HAP-1 (cell line): ENCODE measurements at regions not wholly inside any gene's neighbourhood (a gene's known extent, or its start where the extent isn't known, plus 50 kb on each side); places are given as distances from the start of the nearest gene placed in this dataset.

Source experiments
- DNase-seq, 2 experiments: peaks; one replicate each; pipeline ENCODE4 v3.0.0-alpha.2; 2016 to 2020; ENCODE audit warnings: low spot score in 2 of 2
- H3K27me3 ChIP-seq: fragments of 250-450 bp; sonication (Bioruptor Pico); 2 replicates; pipeline ENCODE4 v1.5.1; 2020; ENCODE audit warnings: low read depth, mild to moderate bottlenecking, moderate library complexity
- H3K36me3 ChIP-seq: fragments of 250-450 bp; sonication (Bioruptor Pico); replicated peaks from 2 replicates; pipeline ENCODE4 v1.5.1; 2020; ENCODE audit warnings: mild to moderate bottlenecking
- H3K4me1 ChIP-seq: fragments of 250-450 bp; sonication (Bioruptor Pico); 2 replicates; pipeline ENCODE4 v1.5.1; 2020; ENCODE audit warnings: mild to moderate bottlenecking
- H3K4me3 ChIP-seq: fragments of 250-450 bp; sonication (Bioruptor Pico); 2 replicates; pipeline ENCODE4 v1.5.1; 2020; ENCODE audit warnings: mild to moderate bottlenecking, moderate library complexity
- H3K9me3 ChIP-seq: fragments of 250-450 bp; sonication (Bioruptor Pico); 2 replicates; pipeline ENCODE4 v1.5.1; 2020; ENCODE audit warnings: mild to moderate bottlenecking, moderate library complexity
- in situ Hi-C: fragments of 300-500 bp; cut with MboI; formaldehyde crosslinking; loops from 3 replicates; pipeline ENCODE4 v1.14.3; 2020; ENCODE audit warnings: low sequenced_read_pairs, inconsistent platforms, mixed read lengths

GRCh38 chr15:54854667-54855066 is 342.1 kb downstream of the RSL24D1 start:
- in situ Hi-C loops = no loop called here
- no peaks in the 10 kb centered on the region for H3K27me3 ChIP-seq
- no peak for DNase-seq
- H3K9me3 ChIP-seq = no peaks in the 10 kb centered on the region
- no peaks in the 10 kb centered on the region for H3K36me3 ChIP-seq
- no peak overlapping the region for H3K4me3 ChIP-seq
- H3K4me1 ChIP-seq = no peaks in the 10 kb centered on the region

GRCh38 chr15:54850101-54850500 is 346.6 kb downstream of the RSL24D1 start:
- Histone ChIP-seq H3K27me3 (no peaks in the 10 kb centered on the region), H3K9me3 (no peaks in the 10 kb centered on the region), H3K4me1 (no peaks in the 10 kb centered on the region), H3K4me3 (no peak overlapping the region), H3K36me3 (no peaks in the 10 kb centered on the region)
- in situ Hi-C loops = no loop called here
- no peak for DNase-seq

GRCh38 chr15:54843006-54843405 is 353.7 kb downstream of the RSL24D1 start:
- no peaks in the 10 kb centered on the region for H3K36me3 ChIP-seq

GRCh38 chr15:54841701-54842305 is 354.9 kb downstream of the RSL24D1 start:
- Histone ChIP-seq H3K4me3 (no peak overlapping the region), H3K36me3 (no peaks in the 10 kb centered on the region), H3K27me3 (no peaks in the 10 kb centered on the region; the same call in 1 of the 2 replicates), H3K4me1 (no peaks in the 10 kb centered on the region), H3K9me3 (no peaks in the 10 kb centered on the region)
- DNase-seq = no peak
- in situ Hi-C loops = no loop called here

More at GRCh38 chr15:54843006-54843405, 353.7 kb downstream of the RSL24D1 start:
- in situ Hi-C loops = no loop called here
- H3K4me3 ChIP-seq = no peak overlapping the region
- no peaks in the 10 kb centered on the region for H3K4me1 ChIP-seq
- H3K27me3 ChIP-seq = no peaks in the 10 kb centered on the region; the same call in 1 of the 2 replicates
- no peaks in the 10 kb centered on the region for H3K9me3 ChIP-seq
- no peak for DNase-seq

- no peak for DNase-seq
- no peak overlapping the region for H3K4me3 ChIP-seq
- in situ Hi-C loops = no loop called here
- no peaks in the 10 kb centered on the region; the same call in 1 of the 2 replicates for H3K27me3 ChIP-seq
- H3K36me3 ChIP-seq = no peaks in the 10 kb centered on the region
- no peaks in the 10 kb centered on the region for H3K4me1 ChIP-seq
- no peaks in the 10 kb centered on the region for H3K9me3 ChIP-seq
Measured at GRCh38 chr15:54840621-54841398, 355.9 kb downstream of the RSL24D1 start.

- no peak for DNase-seq
- H3K9me3 ChIP-seq = no peaks in the 10 kb centered on the region
- in situ Hi-C loops = no loop called here
- H3K27me3 ChIP-seq = no peaks in the 10 kb centered on the region; the same call in 1 of the 2 replicates
- H3K4me3 ChIP-seq = no peak overlapping the region
- H3K36me3 ChIP-seq = no peaks in the 10 kb centered on the region
- no peaks in the 10 kb centered on the region for H3K4me1 ChIP-seq
Measured at GRCh38 chr15:54839379-54839778, 357.4 kb downstream of the RSL24D1 start.

GRCh38 chr15:54836052-54836795 is 360.5 kb downstream of the RSL24D1 start:
- no peak overlapping the region for H3K4me3 ChIP-seq
- no peak for DNase-seq
- no peaks in the 10 kb centered on the region for H3K27me3 ChIP-seq
- in situ Hi-C loops = no loop called here
- H3K36me3 ChIP-seq = no peaks in the 10 kb centered on the region
- no peaks in the 10 kb centered on the region for H3K9me3 ChIP-seq
- no peaks in the 10 kb centered on the region for H3K4me1 ChIP-seq

GRCh38 chr15:54829821-54830220 is 366.9 kb downstream of the RSL24D1 start:
- no peaks in the 10 kb centered on the region for H3K36me3 ChIP-seq
- in situ Hi-C loops = no loop called here
- DNase-seq = no peak
- H3K4me1 ChIP-seq = no peaks in the 10 kb centered on the region
- H3K9me3 ChIP-seq = no peaks in the 10 kb centered on the region
- H3K27me3 ChIP-seq = no peaks in the 10 kb centered on the region
- H3K4me3 ChIP-seq = no peak overlapping the region

GRCh38 chr15:54820811-54821210 is 375.9 kb downstream of the RSL24D1 start:
- no peak overlapping the region for H3K4me3 ChIP-seq
- no peaks in the 10 kb centered on the region for H3K36me3 ChIP-seq
- DNase-seq = no peak
- no peaks in the 10 kb centered on the region for H3K9me3 ChIP-seq
- H3K27me3 ChIP-seq = no peaks in the 10 kb centered on the region
- H3K4me1 ChIP-seq = no peaks in the 10 kb centered on the region
- in situ Hi-C loops = no loop called here

- Histone ChIP-seq H3K4me1 (no peaks in the 10 kb centered on the region), H3K36me3 (no peaks in the 10 kb centered on the region), H3K9me3 (no peaks in the 10 kb centered on the region), H3K4me3 (no peak overlapping the region), H3K27me3 (no peaks in the 10 kb centered on the region)
- DNase-seq = no peak
- in situ Hi-C loops = no loop called here
Measured at GRCh38 chr15:54820098-54820497, 376.6 kb downstream of the RSL24D1 start.

GRCh38 chr15:54816401-54816800 is 380.3 kb downstream of the RSL24D1 start:
- no peaks in the 10 kb centered on the region for H3K4me1 ChIP-seq
- H3K4me3 ChIP-seq = no peak overlapping the region
- no peak for DNase-seq
- H3K27me3 ChIP-seq = no peaks in the 10 kb centered on the region
- H3K9me3 ChIP-seq = no peaks in the 10 kb centered on the region
- no peaks in the 10 kb centered on the region for H3K36me3 ChIP-seq
- in situ Hi-C loops = no loop called here

GRCh38 chr15:54815556-54815955 is 381.2 kb downstream of the RSL24D1 start:
- no peaks in the 10 kb centered on the region for H3K36me3 ChIP-seq
- H3K4me1 ChIP-seq = no peaks in the 10 kb centered on the region
- no peaks in the 10 kb centered on the region for H3K9me3 ChIP-seq
- H3K27me3 ChIP-seq = no peaks in the 10 kb centered on the region
- H3K4me3 ChIP-seq = no peak overlapping the region
- DNase-seq = no peak
- in situ Hi-C loops = no loop called here

- H3K4me1 ChIP-seq = no peaks in the 10 kb centered on the region
- in situ Hi-C loops = no loop called here
Measured at GRCh38 chr15:54812383-54812782, 384.4 kb downstream of the RSL24D1 start.

GRCh38 chr15:54810496-54810895 is 386.2 kb downstream of the RSL24D1 start:
- H3K27me3 ChIP-seq = no peaks in the 10 kb centered on the region
- no peak overlapping the region for H3K4me3 ChIP-seq
- no peaks in the 10 kb centered on the region for H3K9me3 ChIP-seq
- no peaks in the 10 kb centered on the region for H3K4me1 ChIP-seq
- in situ Hi-C loops = no loop called here
- H3K36me3 ChIP-seq = no peaks in the 10 kb centered on the region
- DNase-seq = no peak

More at GRCh38 chr15:54812383-54812782, 384.4 kb downstream of the RSL24D1 start:
- H3K36me3 ChIP-seq = no peaks in the 10 kb centered on the region
- H3K4me3 ChIP-seq = no peak overlapping the region
- H3K9me3 ChIP-seq = no peaks in the 10 kb centered on the region
- DNase-seq = no peak
- H3K27me3 ChIP-seq = no peaks in the 10 kb centered on the region
